Right atrium auricular region (tissue), 2 donors: ENCODE measurements at regions not wholly inside any gene's neighbourhood (a gene's known extent, or its start where the extent isn't known, plus 50 kb on each side); places are given as distances from the start of the nearest gene placed in this dataset.

Source experiments
- DNase-seq: peaks from one replicate; pipeline ENCODE4 v3.0.0-alpha.2; 2019; ENCODE audit warnings: low spot score
- H3K27ac ChIP-seq, 2 donors: fragments of 200-600 bp; sonication (generic); 1 replicate in 1 of 2; 2 replicates in 1 of 2; pipeline ENCODE4 v1.5.1; 2016 to 2019
- H3K27me3 ChIP-seq, 2 donors: fragments of 200-600 bp; sonication (generic); one replicate each; pipeline versions ENCODE4 v1.5.1 to v1.6.0; 2017 to 2019
- H3K36me3 ChIP-seq: fragments of 200-600 bp; sonication (generic); one replicate; pipeline ENCODE4 v1.5.1; 2016
- H3K4me1 ChIP-seq, 2 donors: fragments of 200-600 bp; sonication (generic); one replicate each; pipeline versions ENCODE4 v1.5.1 to v1.6.0; 2017 to 2019
- H3K4me3 ChIP-seq, 2 donors: fragments of 200-600 bp; sonication (generic); 1 replicate in 1 of 2; 2 replicates in 1 of 2; pipeline ENCODE4 v1.5.1; 2017 to 2019; ENCODE audit warnings: mild to moderate bottlenecking in 1 of 2, moderate library complexity in 1 of 2
- H3K9me3 ChIP-seq, 2 donors: fragments of 200-600 bp; sonication (generic); one replicate each; pipeline ENCODE4 v1.5.1; 2019
- CTCF ChIP-seq, 2 donors: fragments of 200-600 bp; sonication (generic); IDR thresholded peaks; one replicate each; pipeline ENCODE4 v1.5.1; 2019; ENCODE audit warnings: antibody characterized with exemption in 2 of 2

GRCh38 chr13:85284349-85284748, 514.9 kb downstream of the SLITRK6 start:
- H3K4me1 ChIP-seq = no peaks in the 10 kb centered on the region
- H3K36me3 ChIP-seq = no peaks in the 10 kb centered on the region
- no peak for DNase-seq
- no peaks in the 10 kb centered on the region for H3K9me3 ChIP-seq
- TF ChIP-seq CTCF (IDR thresholded peaks at IDR 0.05) = no peak
- H3K27ac ChIP-seq = no peak overlapping the region
- no peaks in the 10 kb centered on the region for H3K27me3 ChIP-seq
- no peak overlapping the region for H3K4me3 ChIP-seq

- no peaks in the 10 kb centered on the region for H3K36me3 ChIP-seq
- H3K27ac ChIP-seq = no peak overlapping the region
- no peaks in the 10 kb centered on the region for H3K27me3 ChIP-seq
- no peak for DNase-seq
- H3K4me3 ChIP-seq = no peak overlapping the region
- H3K4me1 ChIP-seq = no peaks in the 10 kb centered on the region
- no peaks in the 10 kb centered on the region for H3K9me3 ChIP-seq
- TF ChIP-seq CTCF (IDR thresholded peaks at IDR 0.05) = no peak
These were observed 515.8 kb downstream of the SLITRK6 start for GRCh38 chr13:85283408-85283807.

- Histone ChIP-seq H3K9me3 (no peaks in the 10 kb centered on the region), H3K4me1 (no peaks in the 10 kb centered on the region), H3K27me3 (no peaks in the 10 kb centered on the region), H3K27ac (no peak overlapping the region), H3K36me3 (no peaks in the 10 kb centered on the region), H3K4me3 (no peak overlapping the region)
- DNase-seq = no peak
- no peak for TF ChIP-seq CTCF (IDR thresholded peaks at IDR 0.05)
These were observed 516.3 kb downstream of the SLITRK6 start for GRCh38 chr13:85282876-85283275.

GRCh38 chr13:85278851-85279250, 520.4 kb downstream of the SLITRK6 start:
- TF ChIP-seq CTCF (IDR thresholded peaks at IDR 0.05) = no peak
- Histone ChIP-seq H3K36me3 (no peaks in the 10 kb centered on the region), H3K4me3 (no peak overlapping the region), H3K27me3 (no peaks in the 10 kb centered on the region), H3K9me3 (no peaks in the 10 kb centered on the region), H3K27ac (no peak overlapping the region), H3K4me1 (no peaks in the 10 kb centered on the region)
- DNase-seq = no peak

- Histone ChIP-seq H3K27me3 (no peaks in the 10 kb centered on the region), H3K9me3 (no peaks in the 10 kb centered on the region), H3K4me3 (no peak overlapping the region), H3K36me3 (no peaks in the 10 kb centered on the region), H3K27ac (no peak overlapping the region), H3K4me1 (no peaks in the 10 kb centered on the region)
- no peak for TF ChIP-seq CTCF (IDR thresholded peaks at IDR 0.05)
- no peak for DNase-seq
These were observed 521.5 kb downstream of the SLITRK6 start for GRCh38 chr13:85277748-85278147.

GRCh38 chr13:85266771-85267170, 532.4 kb downstream of the SLITRK6 start:
- DNase-seq = no peak
- H3K9me3 ChIP-seq = no peaks in the 10 kb centered on the region
- no peak for TF ChIP-seq CTCF (IDR thresholded peaks at IDR 0.05)

More at GRCh38 chr13:85266771-85267170, 532.4 kb downstream of the SLITRK6 start:
- no peaks in the 10 kb centered on the region for H3K36me3 ChIP-seq
- no peak overlapping the region for H3K27ac ChIP-seq
- no peaks in the 10 kb centered on the region for H3K4me1 ChIP-seq
- H3K4me3 ChIP-seq = no peak overlapping the region
- no peaks in the 10 kb centered on the region for H3K27me3 ChIP-seq
